ENCODE measurements at regions not wholly inside any gene's neighbourhood (a gene's known extent, or its start where the extent isn't known, plus 50 kb on each side); places are given as distances from the start of the nearest gene placed in this dataset.

- 71 to 74% methylated on average over 5 of the region's 5 CpGs for WGBS, 2 donors
- no peaks in the 10 kb centered on the region for H3K36me3 ChIP-seq
- DNase-seq (no peak), ATAC-seq (ENCODE audit: low FRiP score in 2 of 2) (no peak)
- H3K4me1 ChIP-seq, result peaks cover 3 to 22% (median 5%) of the 10 kb centered on the region in 4 donors
- peaks cover 0 to 21% (median 9%) of the 10 kb centered on the region in 4 donors for H3K27me3 ChIP-seq
- no peak for TF ChIP-seq POLR2A (IDR thresholded peaks at IDR 0.05)
- no peak for TF ChIP-seq EP300 (IDR thresholded peaks at IDR 0.05)
- H3K9me3 ChIP-seq, result no peaks in the 10 kb centered on the region
- no peak overlapping the region for H3K27ac ChIP-seq
- H3K4me3 ChIP-seq, result no peak overlapping the region
These were observed 118.6 kb upstream of the MYL2 start for GRCh38 chr12:111038941-111039340.

- Histone ChIP-seq H3K9me3 (no peaks in the 10 kb centered on the region), H3K27me3 (peaks cover 0 to 27% (median 16%) of the 10 kb centered on the region in 4 donors), H3K27ac (no peak overlapping the region), H3K4me1 (peaks cover 6 to 30% (median 10%) of the 10 kb centered on the region in 4 donors), H3K36me3 (no peaks in the 10 kb centered on the region), H3K4me3 (no peak overlapping the region)
- no peak for TF ChIP-seq POLR2AphosphoS5 (IDR thresholded peaks at IDR 0.05)
- no peak for TF ChIP-seq POLR2A (IDR thresholded peaks at IDR 0.05)
- no peak for TF ChIP-seq EP300 (IDR thresholded peaks at IDR 0.05)
- TF ChIP-seq CTCF (IDR thresholded peaks at IDR 0.05), result no peak
- no peak for DNase-seq
- 78 to 82% methylated on average over 6 of the region's 6 CpGs for WGBS, 2 donors
- ATAC-seq (ENCODE audit: low FRiP score in 2 of 2), result no peak
These were observed 117.7 kb upstream of the MYL2 start for GRCh38 chr12:111038077-111038476.

- Histone ChIP-seq H3K4me3 (no peak overlapping the region), H3K36me3 (no peaks in the 10 kb centered on the region), H3K9me3 (no peaks in the 10 kb centered on the region), H3K27ac (no peak overlapping the region), H3K4me1 (peaks cover 6 to 30% (median 10%) of the 10 kb centered on the region in 4 donors), H3K27me3 (peaks cover 0 to 36% (median 19%) of the 10 kb centered on the region in 4 donors)
- 41 to 52% methylated on average over 22 to 23 of the region's 23 CpGs for WGBS, 2 donors
- ATAC-seq (ENCODE audit: low FRiP score in 2 of 2), result no peak
- TF ChIP-seq POLR2A (IDR thresholded peaks at IDR 0.05) (no peak), EP300 (IDR thresholded peaks at IDR 0.05) (no peak), CTCF (IDR thresholded peaks at IDR 0.05) (no peak), POLR2AphosphoS5 (IDR thresholded peaks at IDR 0.05) (no peak)
- DNase-seq, result peak in 1 of 2 donors; percentile 61
These were observed 116.7 kb upstream of the MYL2 start for GRCh38 chr12:111037047-111037446.

GRCh38 chr12:111035578-111036301 is 115.4 kb upstream of the MYL2 start:
- DNase-seq (no peak), ATAC-seq (ENCODE audit: low FRiP score in 2 of 2) (no peak)
- Histone ChIP-seq H3K4me3 (no peak overlapping the region), H3K4me1 (peaks cover 6 to 30% (median 10%) of the 10 kb centered on the region in 4 donors), H3K36me3 (no peaks in the 10 kb centered on the region), H3K27ac (no peak overlapping the region), H3K27me3 (peaks cover 0 to 43% (median 19%) of the 10 kb centered on the region in 4 donors), H3K9me3 (no peaks in the 10 kb centered on the region)
- TF ChIP-seq CTCF (IDR thresholded peaks at IDR 0.05), result no peak
- no peak for TF ChIP-seq POLR2A (IDR thresholded peaks at IDR 0.05)
- no peak for TF ChIP-seq EP300 (IDR thresholded peaks at IDR 0.05)
- no peak for TF ChIP-seq POLR2AphosphoS5 (IDR thresholded peaks at IDR 0.05)
- WGBS, 2 donors, result 1 to 3% methylated on average over 36 of the region's 36 CpGs

- Histone ChIP-seq H3K27me3 (peaks cover 0 to 43% (median 19%) of the 10 kb centered on the region in 4 donors), H3K4me1 (peaks cover 6 to 30% (median 10%) of the 10 kb centered on the region in 4 donors), H3K36me3 (no peaks in the 10 kb centered on the region), H3K27ac (no peak overlapping the region), H3K9me3 (no peaks in the 10 kb centered on the region), H3K4me3 (no peak overlapping the region)
- 1 to 2% methylated on average over 20 to 47 of the region's 50 CpGs for WGBS, 2 donors
- ATAC-seq (ENCODE audit: low FRiP score in 2 of 2), result no peak
- no peak for DNase-seq
- TF ChIP-seq CTCF (IDR thresholded peaks at IDR 0.05) (no peak), POLR2AphosphoS5 (IDR thresholded peaks at IDR 0.05) (no peak), POLR2A (IDR thresholded peaks at IDR 0.05) (no peak), EP300 (IDR thresholded peaks at IDR 0.05) (no peak)
These were observed 114.7 kb upstream of the MYL2 start for GRCh38 chr12:111034886-111035577.
